H7 (cell line): ENCODE measurements at regions not wholly inside any gene's neighbourhood (a gene's known extent, or its start where the extent isn't known, plus 50 kb on each side); places are given as distances from the start of the nearest gene placed in this dataset.
"Not testable (repeated sequence)": the region's sequence is repeated elsewhere in the genome, so short reads cannot be mapped to it uniquely, and the experiment has no call there.

Source experiments
- DNase-seq: peaks from one replicate; pipeline ENCODE4 v3.0.0; 2012
- H3K27me3 ChIP-seq: 2 replicates; pipeline ENCODE4 v1.6.0; 2011; ENCODE audit warnings: mild to moderate bottlenecking, low read length; ENCODE audit not compliant: control insufficient read depth, insufficient read depth
- H3K36me3 ChIP-seq: replicated peaks from 2 replicates; pipeline ENCODE4 v1.5.1; 2011; ENCODE audit warnings: low read length; ENCODE audit not compliant: control insufficient read depth, insufficient read depth
- H3K4me3 ChIP-seq: 2 replicates; pipeline ENCODE4 v1.5.1; 2011; ENCODE audit warnings: low read depth, mild to moderate bottlenecking, control low read depth, low read length, moderate library complexity; ENCODE audit not compliant: insufficient read depth

DNA sequence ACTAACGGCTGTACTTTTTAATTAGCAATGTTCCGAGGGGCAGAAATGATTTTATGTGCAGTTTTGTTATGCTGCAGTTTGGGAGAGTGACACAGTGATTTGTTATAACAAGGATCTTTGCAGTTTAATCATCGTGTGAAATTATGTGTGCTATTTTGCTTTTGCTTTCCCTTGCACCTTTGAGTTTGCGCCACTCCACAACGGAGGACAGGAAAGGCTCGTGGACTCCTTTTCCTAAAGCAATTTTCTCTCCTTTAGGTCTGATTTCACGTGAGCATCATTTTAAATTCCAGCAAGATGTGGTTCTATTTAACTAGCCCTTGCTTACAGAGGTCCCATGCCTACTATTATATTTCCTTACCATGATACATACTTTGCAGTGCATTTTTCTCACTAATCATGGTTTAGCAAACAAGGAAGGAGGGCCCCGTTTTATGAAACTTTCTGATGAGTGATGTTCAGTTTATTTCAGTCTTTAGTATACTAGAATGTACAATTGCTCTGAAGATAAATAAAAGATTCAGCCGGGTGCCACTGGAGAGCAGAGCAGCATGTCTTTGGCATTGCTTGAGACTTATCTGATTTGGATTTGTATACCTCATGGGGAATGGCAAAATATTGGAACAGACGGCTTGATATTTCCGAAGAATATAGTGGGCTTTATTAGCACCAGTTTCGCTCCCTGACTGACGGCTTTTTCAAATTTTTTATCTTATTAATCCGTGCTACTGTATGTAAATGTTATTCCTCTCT, 528.2 kb upstream of the FANCL start:
- no peak overlapping the region for H3K4me3 ChIP-seq
- no peaks in the 10 kb centered on the region for H3K36me3 ChIP-seq
- H3K27me3 ChIP-seq: no peaks in the 10 kb centered on the region
- no peak for DNase-seq

DNA sequence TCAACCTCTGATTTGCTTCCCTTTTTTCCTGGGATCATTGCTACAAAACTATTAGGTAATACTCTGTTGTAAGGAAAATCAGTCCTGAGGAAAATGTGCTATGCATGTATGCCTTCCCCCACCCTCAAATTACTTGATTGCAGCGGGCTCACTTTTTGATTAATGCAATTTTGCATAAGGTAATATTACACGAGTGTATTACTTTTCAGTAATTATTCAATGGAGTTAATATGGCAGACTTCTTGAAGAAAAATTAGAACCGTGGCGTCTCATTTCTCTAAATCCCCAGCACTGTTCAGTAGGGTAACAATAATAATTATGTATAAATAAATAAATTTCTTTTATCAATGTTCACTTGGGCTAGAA, 527.6 kb upstream of the FANCL start:
- Histone ChIP-seq H3K27me3 (no peaks in the 10 kb centered on the region), H3K36me3 (no peaks in the 10 kb centered on the region), H3K4me3 (no peak overlapping the region)
- DNase-seq: no peak

DNA sequence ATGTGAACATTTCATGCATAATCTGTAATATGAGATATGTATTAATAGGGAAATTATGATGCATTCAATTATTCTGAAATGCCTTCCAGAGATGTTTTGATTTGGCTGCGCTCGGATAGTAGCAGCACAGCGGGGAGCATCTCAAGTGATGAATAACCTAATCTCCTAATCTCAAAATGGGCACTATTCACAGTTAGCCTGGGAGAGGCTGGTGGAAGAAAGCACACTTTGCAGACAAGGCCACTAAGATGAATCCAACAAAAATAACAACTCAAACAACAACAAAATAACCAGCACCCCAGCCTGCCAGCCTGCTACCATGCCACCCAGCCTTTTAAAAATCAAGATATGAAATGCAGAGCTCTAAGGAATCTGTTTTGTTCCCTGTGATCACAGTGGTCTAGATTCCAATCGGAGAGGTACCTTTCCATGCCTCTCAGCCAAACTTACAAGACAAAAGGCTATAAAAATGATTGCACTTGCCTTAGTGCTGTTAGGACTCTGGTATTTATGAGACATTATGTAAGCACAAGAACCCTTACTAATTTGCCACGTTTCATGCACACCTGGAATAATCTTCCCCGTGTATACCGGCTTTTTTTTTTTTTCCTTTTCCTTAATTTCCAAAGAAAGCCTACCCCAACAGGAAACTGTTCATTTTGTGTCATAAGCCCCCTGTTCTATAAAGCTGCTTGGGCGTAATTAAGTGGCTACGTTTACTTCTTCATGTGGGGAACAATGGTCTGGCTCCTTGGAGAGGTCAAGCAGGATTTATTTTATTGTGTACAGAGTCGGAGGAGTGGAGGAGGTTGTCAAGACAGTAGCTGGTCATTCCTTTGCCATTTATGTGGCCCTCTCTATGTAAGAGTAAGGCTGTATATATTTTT, 526.9 kb upstream of the FANCL start:
- no peak overlapping the region for H3K4me3 ChIP-seq
- H3K36me3 ChIP-seq: no peaks in the 10 kb centered on the region
- DNase-seq: no peak
- no peaks in the 10 kb centered on the region for H3K27me3 ChIP-seq

DNA sequence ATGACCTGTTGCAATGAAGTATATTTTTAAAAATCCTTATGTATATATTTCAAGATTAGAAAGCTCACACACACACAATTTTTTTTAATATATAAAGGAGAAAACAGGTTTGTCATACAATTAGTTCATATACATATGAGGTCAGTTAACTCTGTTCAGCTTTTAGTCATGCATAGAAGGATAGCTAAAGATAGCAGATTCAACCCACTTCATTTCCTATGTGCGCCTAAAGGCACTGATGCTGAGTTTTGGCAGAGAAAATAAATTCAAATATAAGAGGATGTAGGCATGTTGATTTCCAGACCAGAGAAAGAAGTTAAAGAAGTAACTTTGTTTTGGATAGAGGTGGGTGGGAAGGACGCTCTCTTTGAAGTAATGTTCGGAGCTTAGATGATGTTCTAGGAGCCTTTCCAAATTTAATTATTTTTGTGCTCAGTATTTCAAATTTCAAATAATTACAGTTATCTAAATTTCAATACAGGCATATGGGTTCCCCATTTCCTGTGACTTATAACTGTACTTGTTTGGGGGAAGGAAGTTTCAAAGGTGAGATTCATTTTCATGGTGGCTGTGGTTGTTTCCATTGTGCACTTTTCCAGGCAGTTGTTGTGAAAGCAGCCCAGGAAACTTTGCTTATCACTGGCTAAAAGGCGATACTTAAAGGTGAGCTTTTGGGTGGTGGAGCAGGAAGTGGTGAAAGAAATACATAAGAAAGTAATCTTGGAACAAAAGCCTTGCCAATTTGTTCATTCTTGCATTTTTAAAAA, 523.4 kb upstream of the FANCL start:
- H3K4me3 ChIP-seq: no peak overlapping the region
- no peak for DNase-seq
- H3K27me3 ChIP-seq: no peaks in the 10 kb centered on the region
- no peaks in the 10 kb centered on the region for H3K36me3 ChIP-seq

DNA sequence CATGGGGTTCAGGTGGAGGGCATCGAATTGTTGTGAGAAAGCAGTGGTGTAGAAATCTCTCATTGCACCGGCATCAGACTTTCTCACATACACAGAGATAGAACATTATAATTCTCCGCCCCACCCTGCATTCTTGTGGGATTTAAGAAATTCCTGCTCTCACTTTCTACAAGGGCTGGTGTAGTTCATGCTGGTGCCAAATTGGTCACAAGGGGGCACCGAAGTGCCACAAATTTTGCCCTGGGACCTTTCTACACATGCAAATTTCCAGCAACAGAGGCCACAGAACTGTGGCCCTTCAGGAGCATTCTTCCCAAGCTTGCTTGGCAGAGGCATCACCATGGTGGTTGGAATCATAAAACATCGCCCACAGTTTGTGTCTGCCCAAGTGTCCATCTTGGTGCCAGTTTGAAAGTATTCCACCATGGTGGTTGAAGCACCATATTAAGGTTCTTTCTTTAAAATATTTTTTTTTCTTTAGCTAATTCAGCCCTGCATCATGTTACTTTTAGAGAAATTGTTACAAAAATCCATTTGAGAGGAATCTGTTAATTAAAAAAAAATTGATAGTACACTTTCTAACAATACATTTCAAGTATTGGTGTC, 521.2 kb upstream of the FANCL start:
- no peaks in the 10 kb centered on the region for H3K27me3 ChIP-seq

DNA sequence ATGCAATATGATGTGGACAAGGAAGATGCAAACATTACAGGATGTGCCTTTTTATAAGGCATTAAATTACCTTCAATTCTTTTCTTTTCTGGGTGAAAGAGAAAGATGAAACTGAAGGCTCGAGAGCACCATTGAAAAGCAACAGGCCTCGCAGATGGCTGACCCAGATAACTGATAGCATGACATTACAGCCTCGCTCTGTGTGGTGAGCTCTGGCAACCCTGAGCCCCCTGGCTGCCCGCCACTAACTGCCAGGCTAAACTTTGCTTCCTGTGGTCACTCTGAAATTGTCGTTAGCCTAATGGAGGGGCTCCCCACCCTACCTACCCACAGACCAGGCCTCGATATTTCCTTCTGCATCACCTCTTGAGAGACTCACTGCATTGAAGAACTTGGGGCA, 516.8 kb upstream of the FANCL start:
- no peak for DNase-seq
- H3K4me3 ChIP-seq: no peak overlapping the region
- no peaks in the 10 kb centered on the region for H3K27me3 ChIP-seq
- H3K36me3 ChIP-seq: no peaks in the 10 kb centered on the region

More for the DNA sequence above, 521.2 kb upstream of the FANCL start:
- Histone ChIP-seq H3K4me3 (no peak overlapping the region), H3K36me3 (no peaks in the 10 kb centered on the region)
- peak; percentile 21 for DNase-seq

DNA sequence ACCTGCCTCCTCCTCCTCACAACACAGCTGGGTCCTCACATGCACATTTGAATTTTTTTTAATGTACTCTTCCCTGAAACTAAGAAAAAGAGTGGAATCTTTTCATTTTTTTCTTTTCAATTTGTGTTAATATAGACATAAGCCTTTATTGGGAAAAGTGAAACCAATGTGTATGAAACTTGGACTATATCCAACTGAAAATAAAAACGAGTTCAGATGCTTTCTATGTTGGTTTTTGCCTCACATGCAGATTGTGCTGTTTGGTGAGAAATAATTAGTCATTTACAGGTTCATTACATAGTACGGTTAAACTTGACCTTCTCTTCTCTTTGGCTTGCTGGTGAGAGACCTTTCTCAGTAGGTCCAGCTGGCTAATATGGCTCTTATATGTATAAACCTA, 515.2 kb upstream of the FANCL start:
- Histone ChIP-seq H3K27me3 (no peaks in the 10 kb centered on the region), H3K4me3 (no peak overlapping the region), H3K36me3 (no peaks in the 10 kb centered on the region)
- no peak for DNase-seq

DNA sequence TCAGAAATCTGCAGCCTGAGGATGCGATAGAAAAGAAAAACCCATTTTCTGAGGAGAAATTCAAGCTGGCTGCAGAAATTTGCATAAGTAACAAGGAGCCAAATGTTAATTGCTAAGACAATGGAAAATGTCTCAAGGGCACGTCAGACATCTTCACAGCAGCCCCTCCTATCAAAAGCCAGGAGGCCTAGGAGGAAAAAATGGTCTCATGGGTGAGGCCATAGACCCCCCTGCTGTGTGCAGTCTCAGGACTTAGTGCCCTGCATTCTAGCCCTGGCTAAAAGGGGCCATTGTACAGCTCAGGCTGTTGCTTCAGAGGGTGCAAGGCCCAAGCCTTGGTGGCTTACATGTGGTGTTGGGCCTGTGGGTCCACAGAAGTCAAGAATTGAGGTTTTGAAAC, 511.4 kb upstream of the FANCL start:
- H3K36me3 ChIP-seq, H3K27me3 ChIP-seq, DNase-seq, H3K4me3 ChIP-seq: not testable (repeated sequence)

DNA sequence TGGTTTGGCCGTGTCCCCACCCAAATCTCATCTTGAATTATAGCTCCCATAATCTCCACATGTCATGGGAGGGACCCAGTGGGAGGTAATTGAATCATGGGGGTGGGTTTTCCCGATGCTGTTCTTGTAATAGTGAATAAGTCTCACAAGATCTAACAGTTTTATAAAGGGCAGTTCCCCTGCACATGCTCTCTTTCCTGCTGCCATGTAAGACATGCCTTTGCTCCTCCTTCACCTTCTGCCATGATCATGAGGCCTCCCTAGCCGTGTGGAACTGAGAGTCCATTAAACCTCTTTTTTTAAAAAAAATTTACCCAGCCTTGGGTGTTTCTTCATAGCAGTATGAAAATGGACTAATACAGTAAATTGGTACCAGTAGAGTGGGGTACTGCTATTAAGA, 510.6 kb upstream of the FANCL start:
- not testable (repeated sequence) for H3K4me3 ChIP-seq, H3K36me3 ChIP-seq, H3K27me3 ChIP-seq, DNase-seq

DNA sequence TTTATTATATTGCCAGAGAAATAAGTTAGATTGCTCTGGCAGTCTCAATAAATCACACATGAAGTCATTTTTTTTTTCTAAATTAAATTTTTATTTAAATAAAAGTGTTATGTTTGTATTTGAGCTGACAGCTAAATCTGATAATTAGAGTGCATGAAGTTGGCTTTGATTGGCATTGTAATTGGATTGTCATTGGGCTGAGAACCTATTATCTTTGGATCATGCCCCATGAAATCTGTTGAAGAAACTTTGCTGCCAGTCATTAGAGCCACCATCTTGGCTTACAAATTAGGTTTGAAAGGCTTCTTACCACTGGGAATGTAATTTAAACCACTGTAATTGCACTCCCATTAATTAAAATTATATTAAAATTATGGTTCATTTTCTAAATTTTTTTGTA, 507.9 kb upstream of the FANCL start:
- no peaks in the 10 kb centered on the region for H3K27me3 ChIP-seq
- no peaks in the 10 kb centered on the region for H3K36me3 ChIP-seq
- DNase-seq: no peak
- H3K4me3 ChIP-seq: no peak overlapping the region

DNA sequence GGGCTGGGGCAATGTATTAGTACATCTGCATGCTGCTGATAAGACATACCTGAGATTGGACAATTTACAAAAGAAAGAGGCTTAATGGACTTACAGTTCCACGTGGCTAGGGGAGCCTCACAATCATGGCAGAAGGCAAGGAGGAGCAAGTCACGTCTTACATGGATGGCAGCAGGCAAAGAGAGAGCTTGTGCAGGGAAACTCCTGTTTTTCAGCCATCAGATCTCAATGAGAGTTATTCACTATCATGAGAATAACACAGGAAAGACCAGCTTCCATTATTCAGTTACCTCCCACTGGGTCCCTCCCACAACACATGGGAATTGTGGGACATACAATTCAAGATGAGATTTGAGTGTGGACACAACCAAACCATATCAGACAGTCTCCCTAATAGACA, 504.2 kb upstream of the FANCL start:
- not testable (repeated sequence) for H3K36me3 ChIP-seq, H3K4me3 ChIP-seq, H3K27me3 ChIP-seq, DNase-seq

DNA sequence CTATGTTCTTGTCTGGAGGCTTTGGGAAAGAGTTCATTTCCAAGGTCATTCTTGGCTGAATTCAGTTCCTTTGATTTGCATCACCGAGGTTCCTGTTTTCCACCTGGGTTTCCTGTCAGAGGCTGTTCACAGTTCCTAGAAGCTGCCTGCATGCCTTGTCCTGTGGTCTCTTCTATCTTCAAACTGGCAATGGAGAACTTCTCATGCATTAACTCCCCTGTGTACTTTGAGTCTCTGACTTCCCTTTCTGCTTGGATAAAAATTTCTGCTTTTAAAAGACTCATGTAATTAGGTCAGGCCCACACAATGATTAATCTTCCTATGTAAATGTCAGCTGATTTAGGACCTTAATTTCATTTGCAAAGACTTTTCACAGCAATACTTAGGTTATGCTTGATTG, 499.3 kb upstream of the FANCL start:
- Histone ChIP-seq H3K27me3 (no peaks in the 10 kb centered on the region), H3K36me3 (no peaks in the 10 kb centered on the region), H3K4me3 (no peak overlapping the region)
- no peak for DNase-seq

DNA sequence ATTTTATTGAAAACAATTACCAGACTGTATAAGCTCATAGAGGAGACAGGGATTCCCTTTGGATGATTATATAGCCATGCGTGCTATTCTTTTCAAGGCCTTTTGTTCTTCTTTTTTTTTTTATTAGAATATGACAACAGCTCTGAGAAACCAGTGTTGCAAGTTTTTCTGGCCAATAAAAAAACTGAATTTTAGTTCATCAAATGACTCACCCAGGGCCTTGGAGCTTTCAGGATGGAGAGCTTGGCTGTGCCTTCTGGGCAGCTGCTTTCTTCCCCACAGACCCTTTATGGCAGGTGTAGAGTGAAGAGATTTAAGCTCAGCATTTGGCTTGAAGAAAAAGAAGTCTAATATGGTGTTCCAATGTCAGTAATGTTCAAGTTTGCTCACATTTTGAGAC, 497.9 kb upstream of the FANCL start:
- Histone ChIP-seq H3K27me3 (no peaks in the 10 kb centered on the region), H3K4me3 (no peak overlapping the region), H3K36me3 (no peaks in the 10 kb centered on the region)
- DNase-seq: no peak

DNA sequence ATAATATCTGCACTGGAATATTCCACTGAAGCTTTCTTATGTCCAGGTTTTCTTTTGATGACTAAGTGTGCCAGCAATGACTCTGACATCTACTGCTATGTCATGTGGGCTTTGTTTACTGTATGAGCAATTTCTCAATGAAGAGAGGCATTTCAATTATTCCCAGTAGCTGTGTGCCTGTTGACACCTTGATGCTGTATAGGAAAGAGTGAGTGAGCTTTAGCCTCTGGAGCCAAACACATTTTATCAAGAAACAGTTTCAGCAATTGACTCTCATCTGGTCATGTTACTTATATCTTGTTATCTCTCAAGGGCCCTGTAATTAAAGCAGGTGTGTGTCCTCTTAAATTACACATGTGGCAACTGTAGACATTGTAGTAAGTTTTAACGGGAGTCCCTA, 493.2 kb upstream of the FANCL start:
- Histone ChIP-seq H3K27me3 (no peaks in the 10 kb centered on the region), H3K36me3 (no peaks in the 10 kb centered on the region), H3K4me3 (no peak overlapping the region)
- no peak for DNase-seq
